Nephron (organoid): ENCODE measurements at regions not wholly inside any gene's neighbourhood (a gene's known extent, or its start where the extent isn't known, plus 50 kb on each side); places are given as distances from the start of the nearest gene placed in this dataset.

Experiments
- H3K27ac Mint-ChIP-seq, 3 experiments: 2 replicates each; pipeline ENCODE4 v1.8.0; 2020; ENCODE audit warnings: mixed read lengths in 3 of 3, mild to moderate bottlenecking in 2 of 3, moderate library complexity in 1 of 3
- H3K27me3 Mint-ChIP-seq: 2 replicates; pipeline ENCODE4 v1.8.0; 2021; ENCODE audit warnings: low read depth, mild to moderate bottlenecking, moderate library complexity, mixed read lengths
- H3K36me3 Mint-ChIP-seq: 2 replicates; pipeline ENCODE4 v1.8.0; 2020; ENCODE audit warnings: low read depth, mixed read lengths
- H3K4me1 Mint-ChIP-seq: 2 replicates; pipeline ENCODE4 v1.8.0; 2020; ENCODE audit warnings: mixed read lengths
- H3K4me3 Mint-ChIP-seq, 3 experiments: 2 replicates each; pipeline ENCODE4 v1.8.0; 2020; ENCODE audit warnings: mild to moderate bottlenecking in 3 of 3, mixed read lengths in 3 of 3, moderate library complexity in 2 of 3
- H3K9me3 Mint-ChIP-seq: 2 replicates; pipeline ENCODE4 v1.8.0; 2020; ENCODE audit warnings: mixed read lengths
- TF ChIP-seq, protein P1 (sequence below), 3 experiments: fragments of 200-600 bp; sonication (generic); IDR thresholded peaks; one replicate each; pipeline ENCODE4 v1.5.0; 2021; ENCODE audit warnings: antibody characterized with exemption in 3 of 3; ENCODE audit not compliant: unreplicated experiment in 3 of 3

DNA sequence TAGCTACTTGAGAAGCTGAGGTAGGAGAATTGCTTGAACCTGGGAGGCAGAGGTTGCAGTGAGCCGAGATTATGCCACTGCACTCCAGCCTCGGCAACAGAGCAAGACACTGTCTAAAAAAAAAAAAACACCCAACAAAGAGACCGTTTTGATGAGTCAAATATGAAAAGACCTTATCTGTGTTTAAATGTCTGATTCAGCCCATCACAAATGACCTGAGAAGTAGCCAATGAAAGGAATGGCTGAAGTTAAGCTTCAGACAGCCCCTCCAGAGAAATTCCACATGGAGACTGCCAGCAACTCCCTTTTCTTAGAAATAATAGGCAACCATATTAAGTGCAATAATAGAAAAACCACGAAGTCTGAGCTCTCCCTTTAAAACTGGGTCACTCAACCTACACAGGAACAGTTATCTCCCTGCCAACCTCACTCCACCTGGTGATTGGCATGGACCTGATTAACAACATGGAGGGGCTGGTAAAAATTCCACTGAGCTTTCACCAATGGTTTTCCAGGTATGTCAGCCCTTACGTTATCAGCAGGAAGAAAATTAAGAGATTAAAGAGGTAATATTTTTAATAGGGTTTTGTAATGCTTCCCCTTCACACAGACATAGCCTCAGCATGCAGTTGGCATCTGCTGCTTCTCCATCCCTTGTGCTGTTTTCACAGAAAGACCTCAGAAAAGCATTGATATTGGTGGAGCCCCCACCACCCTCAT lies 238.1 kb upstream of the STT3B start:
- TF ChIP-seq, protein P1, sequence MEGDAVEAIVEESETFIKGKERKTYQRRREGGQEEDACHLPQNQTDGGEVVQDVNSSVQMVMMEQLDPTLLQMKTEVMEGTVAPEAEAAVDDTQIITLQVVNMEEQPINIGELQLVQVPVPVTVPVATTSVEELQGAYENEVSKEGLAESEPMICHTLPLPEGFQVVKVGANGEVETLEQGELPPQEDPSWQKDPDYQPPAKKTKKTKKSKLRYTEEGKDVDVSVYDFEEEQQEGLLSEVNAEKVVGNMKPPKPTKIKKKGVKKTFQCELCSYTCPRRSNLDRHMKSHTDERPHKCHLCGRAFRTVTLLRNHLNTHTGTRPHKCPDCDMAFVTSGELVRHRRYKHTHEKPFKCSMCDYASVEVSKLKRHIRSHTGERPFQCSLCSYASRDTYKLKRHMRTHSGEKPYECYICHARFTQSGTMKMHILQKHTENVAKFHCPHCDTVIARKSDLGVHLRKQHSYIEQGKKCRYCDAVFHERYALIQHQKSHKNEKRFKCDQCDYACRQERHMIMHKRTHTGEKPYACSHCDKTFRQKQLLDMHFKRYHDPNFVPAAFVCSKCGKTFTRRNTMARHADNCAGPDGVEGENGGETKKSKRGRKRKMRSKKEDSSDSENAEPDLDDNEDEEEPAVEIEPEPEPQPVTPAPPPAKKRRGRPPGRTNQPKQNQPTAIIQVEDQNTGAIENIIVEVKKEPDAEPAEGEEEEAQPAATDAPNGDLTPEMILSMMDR (IDR thresholded peaks at IDR 0.05; ENCODE audit: unreplicated experiment in 3 of 3) = no peak
- Mint-ChIP-seq H3K9me3 (peaks cover 5% of the 10 kb centered on the region), H3K27ac (peak overlapping the region in 2 of 3 experiments; percentile 25 to 38), H3K4me3 (no peak overlapping the region), H3K27me3 (no peaks in the 10 kb centered on the region), H3K36me3 (no peaks in the 10 kb centered on the region), H3K4me1 (peaks cover 19% of the 10 kb centered on the region)

DNA sequence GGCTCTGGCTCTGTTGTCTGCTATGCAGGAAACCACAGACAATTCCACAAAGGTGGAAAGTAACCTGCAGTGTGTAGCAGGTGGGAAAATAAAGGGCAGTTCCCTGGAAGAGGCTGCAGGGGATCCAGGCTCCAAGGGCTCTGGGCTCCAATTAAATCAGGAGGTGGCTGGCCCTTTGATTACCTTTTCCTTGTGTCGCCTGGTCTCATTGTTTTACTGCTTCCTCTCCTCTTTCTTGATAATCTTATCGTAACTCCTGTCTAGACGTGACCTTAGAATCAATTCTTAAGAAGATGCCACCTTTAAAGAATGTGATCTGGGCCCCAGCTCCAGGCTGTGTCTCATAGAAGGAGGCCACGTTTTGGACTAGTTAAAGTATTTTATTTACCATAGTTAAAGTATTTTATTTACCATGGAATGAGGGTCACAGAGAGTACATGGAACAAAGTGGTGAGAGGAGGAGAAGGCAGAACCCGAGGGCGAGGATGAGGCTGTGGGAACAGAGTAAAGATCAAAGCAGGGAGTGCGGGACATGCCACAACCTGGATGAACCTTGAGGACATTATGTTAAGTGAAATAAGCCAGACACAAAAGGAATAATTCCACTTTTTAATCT lies 237.5 kb upstream of the STT3B start:
- Mint-ChIP-seq H3K4me1 (peaks cover 13% of the 10 kb centered on the region), H3K4me3 (no peak overlapping the region), H3K27me3 (no peaks in the 10 kb centered on the region), H3K27ac (no peak overlapping the region), H3K36me3 (no peaks in the 10 kb centered on the region), H3K9me3 (peaks cover 7% of the 10 kb centered on the region)
- TF ChIP-seq, protein P1 (IDR thresholded peaks at IDR 0.05; ENCODE audit: unreplicated experiment in 3 of 3) = no peak

DNA sequence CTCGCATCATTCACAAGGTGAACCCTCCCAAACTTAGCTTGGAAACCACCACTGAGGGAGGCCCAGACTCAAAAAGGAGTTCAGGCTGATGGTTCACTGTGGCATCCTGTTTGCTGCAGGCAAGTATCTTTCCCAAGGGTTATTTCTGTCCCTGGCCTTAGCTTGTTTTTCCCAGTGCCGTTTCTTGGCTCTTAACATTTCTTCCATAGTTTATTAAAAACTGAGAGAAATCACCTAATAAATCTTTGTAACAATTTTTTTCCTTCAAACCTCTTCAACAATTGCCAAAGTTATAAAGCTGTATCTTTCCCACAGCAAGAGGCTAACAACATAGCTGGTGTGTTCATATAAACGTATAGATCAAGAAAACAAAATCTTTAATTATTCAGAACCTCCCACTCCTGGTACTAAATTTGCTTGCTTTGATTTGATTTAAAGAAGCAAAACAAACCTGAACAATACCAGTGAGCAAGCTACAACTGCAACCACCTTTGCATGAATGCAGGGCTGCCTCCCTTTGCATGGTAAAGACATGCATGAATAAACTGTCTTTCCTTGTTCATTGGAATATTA lies 234.9 kb upstream of the STT3B start:
- H3K9me3 Mint-ChIP-seq = peaks cover 7% of the 10 kb centered on the region
- peaks cover 10% of the 10 kb centered on the region for H3K4me1 Mint-ChIP-seq
- H3K27ac Mint-ChIP-seq = no peak overlapping the region
- H3K36me3 Mint-ChIP-seq = no peaks in the 10 kb centered on the region
- H3K4me3 Mint-ChIP-seq = no peak overlapping the region
- no peaks in the 10 kb centered on the region for H3K27me3 Mint-ChIP-seq
- TF ChIP-seq, protein P1 (IDR thresholded peaks at IDR 0.05; ENCODE audit: unreplicated experiment in 3 of 3) = no peak

DNA sequence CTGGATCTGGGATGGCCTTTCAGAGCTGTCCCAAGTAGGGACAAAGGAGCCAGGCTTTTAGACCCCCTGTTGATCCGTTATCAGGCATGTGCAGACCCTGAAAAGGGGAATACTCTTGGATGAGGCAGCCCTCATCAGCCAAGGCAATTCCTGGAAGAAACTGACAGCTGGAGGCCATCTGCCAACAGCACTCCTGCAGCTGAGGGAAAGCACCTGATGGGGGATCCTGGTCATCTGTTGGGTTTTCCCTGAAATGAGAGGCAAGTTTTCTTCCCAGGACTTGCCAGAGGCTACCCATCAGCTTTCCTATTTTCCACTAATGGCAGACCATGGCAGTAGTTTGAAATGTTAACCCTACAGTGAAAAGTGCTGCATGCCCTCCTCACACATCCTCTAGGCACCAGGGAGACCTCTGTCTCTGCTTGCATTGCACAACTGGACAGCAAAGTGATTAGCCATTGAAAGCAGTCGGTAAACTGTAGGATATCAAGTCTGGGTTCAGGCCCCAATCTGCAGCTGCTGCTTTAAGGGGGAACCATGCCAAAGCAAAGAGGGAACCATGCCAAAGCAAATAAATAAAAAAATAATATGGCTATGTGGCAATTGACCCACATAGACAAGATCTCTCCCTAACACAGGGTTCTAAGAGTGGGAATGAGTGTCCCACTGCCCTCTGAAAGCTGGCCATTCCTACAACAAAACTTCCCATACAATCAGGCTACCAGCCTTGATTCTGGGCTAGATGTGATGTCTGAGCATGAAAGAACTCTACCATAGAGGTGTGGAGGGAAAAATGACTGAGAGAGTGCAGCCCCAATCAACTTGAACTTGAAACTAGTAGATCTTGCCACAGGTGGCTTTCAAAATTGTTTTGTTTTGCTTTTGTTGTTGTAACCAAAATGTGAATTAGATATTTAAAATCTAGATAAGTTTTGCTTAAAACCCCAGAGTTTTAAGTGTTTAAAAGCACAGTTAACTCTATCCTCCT lies 232.0 kb upstream of the STT3B start:
- Mint-ChIP-seq H3K9me3 (peaks cover 7% of the 10 kb centered on the region), H3K4me1 (peaks cover 5% of the 10 kb centered on the region), H3K27me3 (no peaks in the 10 kb centered on the region), H3K36me3 (no peaks in the 10 kb centered on the region), H3K4me3 (no peak overlapping the region), H3K27ac (no peak overlapping the region)
- TF ChIP-seq, protein P1 (IDR thresholded peaks at IDR 0.05; ENCODE audit: unreplicated experiment in 3 of 3) = no peak

DNA sequence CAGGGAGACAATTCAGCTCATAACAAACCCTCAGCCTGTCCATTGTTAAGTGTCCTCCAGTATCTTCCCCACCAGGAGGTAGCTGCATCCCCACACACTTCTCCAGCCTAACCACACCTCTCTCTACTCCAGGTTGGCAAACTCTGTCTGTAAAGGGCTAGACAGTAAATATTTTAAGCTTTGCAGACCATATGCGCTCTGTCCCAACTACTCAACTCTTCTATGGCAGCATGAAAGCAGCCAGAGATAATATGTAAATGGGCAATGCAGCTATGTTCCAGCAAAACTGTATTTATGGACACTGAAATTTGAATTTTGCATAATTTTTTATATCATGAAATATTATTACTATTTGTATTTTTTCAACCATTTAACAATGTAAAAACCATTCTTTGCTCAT lies 230.4 kb upstream of the STT3B start:
- TF ChIP-seq, protein P1 (IDR thresholded peaks at IDR 0.05; ENCODE audit: unreplicated experiment in 3 of 3) = no peak
- H3K27me3 Mint-ChIP-seq = no peaks in the 10 kb centered on the region
- H3K4me3 Mint-ChIP-seq = no peak overlapping the region
- no peaks in the 10 kb centered on the region for H3K36me3 Mint-ChIP-seq
- peaks cover 5% of the 10 kb centered on the region for H3K4me1 Mint-ChIP-seq
- peaks cover 7% of the 10 kb centered on the region for H3K9me3 Mint-ChIP-seq
- no peak overlapping the region for H3K27ac Mint-ChIP-seq
